Uterus (tissue), 3 donors: ENCODE measurements at regions not wholly inside any gene's neighbourhood (a gene's known extent, or its start where the extent isn't known, plus 50 kb on each side); places are given as distances from the start of the nearest gene placed in this dataset.

Experiments
- DNase-seq, 2 donors: peaks; one replicate each; pipeline ENCODE4 v3.0.0-alpha.2; 2019 to 2020
- H3K27ac ChIP-seq, 2 donors: fragments of 200-600 bp; sonication (generic); 1 replicate in 1 of 2; 2 replicates in 1 of 2; pipeline ENCODE4 v1.5.1; 2016 to 2018
- H3K27me3 ChIP-seq, 2 donors: fragments of 200-600 bp; sonication (generic); one replicate each; pipeline ENCODE4 v1.5.1; 2018 to 2019; ENCODE audit warnings: control low read depth in 1 of 2
- H3K36me3 ChIP-seq, 2 donors: fragments of 200-600 bp; sonication (generic); one replicate each; pipeline ENCODE4 v1.5.1; 2019; ENCODE audit warnings: control low read depth in 1 of 2
- H3K4me1 ChIP-seq, 2 donors: fragments of 200-600 bp; sonication (generic); one replicate each; pipeline ENCODE4 v1.5.1; 2018 to 2019; ENCODE audit warnings: control low read depth in 1 of 2
- H3K4me3 ChIP-seq, 2 donors: fragments of 200-600 bp; sonication (generic); 1 replicate in 1 of 2; 2 replicates in 1 of 2; pipeline ENCODE4 v1.5.1; 2018 to 2019; ENCODE audit warnings: mild to moderate bottlenecking in 1 of 2
- H3K9me3 ChIP-seq, 2 donors: fragments of 200-600 bp; sonication (generic); one replicate each; pipeline ENCODE4 v1.5.1; 2019; ENCODE audit warnings: control low read depth in 1 of 2
- POLR2A ChIP-seq, 2 donors: fragments of 450-650 bp; IDR thresholded peaks; one replicate each; pipeline ENCODE4 v1.6.1; 2016; ENCODE audit warnings: antibody characterized with exemption in 2 of 2, mild to moderate bottlenecking in 1 of 2, moderate library complexity in 1 of 2
- intact Hi-C: fragments of 100-400 bp; cut with DNase I; formaldehyde crosslinking; loops from one replicate; pipeline ENCODE4 v1.15.1; 2023; ENCODE audit warnings: low total_unique reads
- TF ChIP-seq, protein P1 (sequence below), 4 experiments: fragments of 200-600 bp in 2 of 4; fragments of 450-650 bp in 2 of 4; sonication (generic) in 2 of 4; IDR thresholded peaks; one replicate each; pipeline ENCODE4 v1.5.1; 2016 to 2019; ENCODE audit warnings: antibody characterized with exemption in 4 of 4, mild to moderate bottlenecking in 2 of 4, moderate library complexity in 1 of 4
- donor health status: DM: yes; HTN: yes; CAD: no.

DNA sequence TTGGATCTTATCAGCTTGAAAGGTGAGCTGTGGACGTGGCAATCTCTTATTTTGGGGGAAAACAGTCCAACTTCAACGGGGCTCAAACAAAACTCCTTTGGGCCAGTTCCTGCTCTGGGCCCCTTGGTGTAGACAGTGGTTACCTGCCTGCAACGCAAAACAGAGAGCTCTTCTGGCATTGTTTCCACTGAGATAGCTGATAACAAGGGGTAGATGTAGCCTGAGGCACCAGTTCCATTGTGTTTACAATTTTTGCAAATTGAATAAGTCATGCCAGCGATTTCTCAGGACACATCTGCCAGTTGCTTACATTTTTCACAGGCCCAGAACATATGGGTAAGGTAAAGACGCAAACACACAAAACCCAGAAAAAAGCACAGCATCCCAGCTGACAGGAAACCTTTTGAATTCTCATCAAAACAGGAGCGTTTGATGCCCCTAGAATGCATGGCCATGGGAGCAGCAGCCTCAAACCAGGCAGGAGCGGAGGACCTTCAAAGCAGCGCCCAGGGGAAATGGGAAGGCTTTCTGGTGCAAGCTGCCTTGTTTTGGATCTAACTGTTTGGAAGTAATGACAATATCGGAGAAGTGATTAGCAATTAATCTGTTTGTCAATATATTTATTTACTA is 259.7 kb downstream of the AACS start:
- H3K9me3 ChIP-seq = no peaks in the 10 kb centered on the region
- no peak for TF ChIP-seq POLR2A (IDR thresholded peaks at IDR 0.05)
- TF ChIP-seq, protein P1, sequence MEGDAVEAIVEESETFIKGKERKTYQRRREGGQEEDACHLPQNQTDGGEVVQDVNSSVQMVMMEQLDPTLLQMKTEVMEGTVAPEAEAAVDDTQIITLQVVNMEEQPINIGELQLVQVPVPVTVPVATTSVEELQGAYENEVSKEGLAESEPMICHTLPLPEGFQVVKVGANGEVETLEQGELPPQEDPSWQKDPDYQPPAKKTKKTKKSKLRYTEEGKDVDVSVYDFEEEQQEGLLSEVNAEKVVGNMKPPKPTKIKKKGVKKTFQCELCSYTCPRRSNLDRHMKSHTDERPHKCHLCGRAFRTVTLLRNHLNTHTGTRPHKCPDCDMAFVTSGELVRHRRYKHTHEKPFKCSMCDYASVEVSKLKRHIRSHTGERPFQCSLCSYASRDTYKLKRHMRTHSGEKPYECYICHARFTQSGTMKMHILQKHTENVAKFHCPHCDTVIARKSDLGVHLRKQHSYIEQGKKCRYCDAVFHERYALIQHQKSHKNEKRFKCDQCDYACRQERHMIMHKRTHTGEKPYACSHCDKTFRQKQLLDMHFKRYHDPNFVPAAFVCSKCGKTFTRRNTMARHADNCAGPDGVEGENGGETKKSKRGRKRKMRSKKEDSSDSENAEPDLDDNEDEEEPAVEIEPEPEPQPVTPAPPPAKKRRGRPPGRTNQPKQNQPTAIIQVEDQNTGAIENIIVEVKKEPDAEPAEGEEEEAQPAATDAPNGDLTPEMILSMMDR (IDR thresholded peaks at IDR 0.05) = no peak
- H3K27me3 ChIP-seq = peaks cover 0 to 4% of the 10 kb centered on the region in 2 donors
- DNase-seq = no peak
- intact Hi-C loops = no loop called here
- no peak overlapping the region for H3K4me3 ChIP-seq
- H3K27ac ChIP-seq = no peak overlapping the region
- H3K36me3 ChIP-seq = no peaks in the 10 kb centered on the region
- H3K4me1 ChIP-seq = no peaks in the 10 kb centered on the region

GRCh38 chr12:125329239-125330102 is 264.2 kb downstream of the AACS start:
- no peaks in the 10 kb centered on the region for H3K4me1 ChIP-seq
- TF ChIP-seq, protein P1 (IDR thresholded peaks at IDR 0.05) = no peak
- no peak for TF ChIP-seq POLR2A (IDR thresholded peaks at IDR 0.05)
- no peak overlapping the region for H3K4me3 ChIP-seq
- no peaks in the 10 kb centered on the region for H3K9me3 ChIP-seq
- intact Hi-C loops = no loop called here
- H3K36me3 ChIP-seq = no peaks in the 10 kb centered on the region
- peaks cover 0 to 4% of the 10 kb centered on the region in 2 donors for H3K27me3 ChIP-seq
- H3K27ac ChIP-seq = no peak overlapping the region
- DNase-seq = no peak

GRCh38 chr12:125330645-125331341 is 265.6 kb downstream of the AACS start:
- Histone ChIP-seq H3K9me3 (no peaks in the 10 kb centered on the region), H3K4me1 (no peaks in the 10 kb centered on the region), H3K27me3 (peaks cover 0 to 4% of the 10 kb centered on the region in 2 donors), H3K27ac (no peak overlapping the region), H3K36me3 (no peaks in the 10 kb centered on the region), H3K4me3 (peak overlapping the region in 1 of 2 donors; percentile 20)
- intact Hi-C loops = no loop called here
- DNase-seq = peak in 1 of 2 donors; percentile 22
- TF ChIP-seq, protein P1 (IDR thresholded peaks at IDR 0.05) = peak; percentile 22 to 68 (median 56)
- no peak for TF ChIP-seq POLR2A (IDR thresholded peaks at IDR 0.05)

DNA sequence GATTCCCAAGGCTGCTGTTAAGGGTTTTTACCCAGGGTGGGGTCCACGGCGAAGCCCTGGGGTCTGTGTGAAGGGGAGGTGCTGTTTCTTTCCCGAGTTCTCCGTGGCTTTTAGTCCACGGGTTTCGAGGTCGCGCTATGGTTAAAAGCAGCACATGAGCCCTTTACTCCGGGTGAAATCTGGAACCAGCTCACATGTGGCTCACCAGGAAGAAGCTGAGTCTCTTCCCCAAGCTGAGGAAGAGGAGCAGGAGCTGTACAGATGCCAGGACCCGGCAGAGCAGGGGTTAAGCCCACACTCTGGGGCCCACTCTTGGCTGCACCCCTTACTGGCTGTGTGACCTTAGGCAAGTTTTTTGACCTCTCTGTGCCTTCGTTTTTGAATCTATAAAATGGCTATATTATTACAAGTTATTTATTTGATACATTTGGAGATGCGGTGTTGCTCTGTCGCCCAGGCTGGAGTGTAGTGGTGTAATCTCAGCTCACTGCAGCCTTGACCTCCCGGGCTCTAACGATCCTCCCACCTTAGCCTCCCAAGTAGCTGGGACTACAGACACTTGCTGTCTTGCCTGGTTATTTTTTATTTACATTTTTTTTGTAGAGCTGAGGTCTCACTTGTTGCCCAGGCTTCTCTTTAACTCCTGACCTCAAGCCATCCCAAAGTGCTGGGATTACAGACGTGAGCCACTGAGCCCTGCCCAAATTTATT is 266.3 kb downstream of the AACS start:
- no peak for DNase-seq
- H3K4me1 ChIP-seq = no peaks in the 10 kb centered on the region
- H3K27ac ChIP-seq = no peak overlapping the region
- peak overlapping the region in 1 of 2 donors; percentile 20 for H3K4me3 ChIP-seq
- H3K9me3 ChIP-seq = no peaks in the 10 kb centered on the region
- H3K36me3 ChIP-seq = no peaks in the 10 kb centered on the region
- intact Hi-C loops = no loop called here
- H3K27me3 ChIP-seq = peaks cover 0 to 4% of the 10 kb centered on the region in 2 donors
- TF ChIP-seq POLR2A (IDR thresholded peaks at IDR 0.05) = no peak
- TF ChIP-seq, protein P1 (IDR thresholded peaks at IDR 0.05) = no peak
